H1 (cell line): ENCODE measurements at regions not wholly inside any gene's neighbourhood (a gene's known extent, or its start where the extent isn't known, plus 50 kb on each side); places are given as distances from the start of the nearest gene placed in this dataset.

Source experiments
- CTCF ChIA-PET: fragments of 300-600 bp; sonication (Branson Sonifier 250); formaldehyde crosslinking; loops from one replicate; lab custom pipeline; 2021; ENCODE audit not compliant: partially characterized antibody; lab: Charles Lee
- POLR2A ChIA-PET: fragments of 300-600 bp; sonication (Branson Sonifier 250); formaldehyde crosslinking; loops from one replicate; lab custom pipeline; 2021; ENCODE audit warnings: inconsistent platforms; ENCODE audit not compliant: partially characterized antibody; lab: Charles Lee
- DNase-seq, 2 experiments: peaks; one replicate each; pipeline versions ENCODE4 v3.0.0 to v3.0.0-alpha.2; 2010 to 2022; ENCODE audit warnings: low spot score in 2 of 2, low read depth in 1 of 2, mixed read lengths in 1 of 2
- FAIRE-seq: peaks from 2 replicates; lab custom pipeline; 2011; peaks lifted over from hg19 to GRCh38; lab: Jason Lieb, UNC
- H2AFZ ChIP-seq: 2 replicates; pipeline ENCODE4 v1.8.1; 2012; ENCODE audit warnings: low read length, inconsistent platforms
- H2AK5ac ChIP-seq: 2 replicates; pipeline ENCODE4 v1.6.1; 2013; ENCODE audit warnings: low read depth, low read length
- H2BK120ac ChIP-seq: replicated peaks from 2 replicates; pipeline ENCODE3; 2013; ENCODE audit warnings: low read depth, low read length, inconsistent platforms
- H2BK12ac ChIP-seq: 2 replicates; pipeline ENCODE4 v1.6.1; 2013; ENCODE audit warnings: low read depth, low read length
- H2BK15ac ChIP-seq: 2 replicates; pipeline ENCODE4 v1.6.1; 2013; ENCODE audit warnings: low read length
- H2BK20ac ChIP-seq: 2 replicates; pipeline ENCODE4 v1.6.1; 2013; ENCODE audit warnings: low read length
- H2BK5ac ChIP-seq: 2 replicates; pipeline ENCODE4 v1.6.1; 2013; ENCODE audit warnings: low read depth, low read length
- H3K14ac ChIP-seq: 2 replicates; pipeline ENCODE4 v1.6.1; 2013; ENCODE audit warnings: inconsistent platforms; ENCODE audit not compliant: insufficient read length
- H3K18ac ChIP-seq: 2 replicates; pipeline ENCODE4 v1.6.1; 2013; ENCODE audit warnings: low read length; ENCODE audit errors: extremely low read depth
- H3K23ac ChIP-seq: 2 replicates; pipeline ENCODE4 v1.6.1; 2013; ENCODE audit warnings: inconsistent platforms; ENCODE audit not compliant: insufficient read length
- H3K23me2 ChIP-seq: 2 replicates; pipeline ENCODE4 v1.6.1; 2013; ENCODE audit warnings: low read depth, low read length
- H3K27ac ChIP-seq: 2 replicates; pipeline ENCODE4 v1.6.1; 2011; ENCODE audit warnings: low read depth, low read length, inconsistent platforms
- H3K27me3 ChIP-seq, 4 experiments: replicated peaks in 1 of 4; 1 replicate in 1 of 4; 2 replicates in 3 of 4; pipeline versions ENCODE4 v1.6.1 to v1.8.1; 2011 to 2013; ENCODE audit warnings: low read length in 3 of 4, mild to moderate bottlenecking in 3 of 4, inconsistent platforms in 2 of 4, mixed read lengths in 2 of 4, moderate library complexity in 1 of 4; ENCODE audit not compliant: control insufficient read depth in 3 of 4, insufficient read depth in 3 of 4; ENCODE audit errors: extremely low read depth in 1 of 4
- H3K36me3 ChIP-seq, 4 experiments: 2 replicates each; pipeline versions ENCODE4 v1.6.1 to v1.8.1; 2011 to 2013; ENCODE audit warnings: mild to moderate bottlenecking in 4 of 4, low read length in 3 of 4, moderate library complexity in 2 of 4, control low read depth in 1 of 4, inconsistent platforms in 1 of 4; ENCODE audit not compliant: insufficient read depth in 4 of 4, control insufficient read depth in 2 of 4
- H3K4ac ChIP-seq: replicated peaks from 2 replicates; pipeline ENCODE3; 2013; ENCODE audit warnings: low read length, low read depth, mixed read lengths, inconsistent platforms; ENCODE audit not compliant: insufficient read length
- H3K4me1 ChIP-seq, 4 experiments: replicated peaks in 1 of 4; 1 replicate in 1 of 4; 2 replicates in 3 of 4; pipeline versions ENCODE4 v1.6.1 to v1.8.1; 2011 to 2013; ENCODE audit warnings: low read length in 3 of 4, inconsistent platforms in 2 of 4, mixed read lengths in 1 of 4; ENCODE audit not compliant: insufficient read depth in 4 of 4, control insufficient read depth in 3 of 4
- H3K4me2 ChIP-seq, 2 experiments: 2 replicates each; pipeline versions ENCODE4 v1.6.1 to v1.8.1; 2011 to 2013; ENCODE audit warnings: low read depth in 2 of 2, low read length in 2 of 2, control low read depth in 1 of 2, inconsistent platforms in 1 of 2, mild to moderate bottlenecking in 1 of 2; ENCODE audit not compliant: insufficient read depth in 1 of 2
- H3K4me3 ChIP-seq, 4 experiments: fragments of 200-600, 300-600 bp in 1 of 4; sonication (generic), shearing (Covaris generic), sonication (Bioruptor Twin) in 1 of 4; 2 replicates each; pipeline versions ENCODE4 v1.5.1 to v1.8.1; 2011 to 2016; ENCODE audit warnings: low read length in 4 of 4, low read depth in 3 of 4, control low read depth in 2 of 4, inconsistent platforms in 2 of 4, mild to moderate bottlenecking in 2 of 4, mixed read lengths in 1 of 4, moderate library complexity in 1 of 4; ENCODE audit not compliant: insufficient read depth in 2 of 4; ENCODE audit errors: extremely low read depth in 1 of 4
- H3K56ac ChIP-seq: replicated peaks from 2 replicates; pipeline ENCODE3; 2013; ENCODE audit warnings: low read depth, mild to moderate bottlenecking, mixed read lengths, low read length, inconsistent platforms; ENCODE audit not compliant: insufficient read length
- H3K79me1 ChIP-seq: 2 replicates; pipeline ENCODE4 v1.6.1; 2013; ENCODE audit warnings: low read depth, low read length, control low read depth
- H3K79me2 ChIP-seq, 2 experiments: 2 replicates each; pipeline versions ENCODE4 v1.6.1 to v1.8.1; 2012 to 2013; ENCODE audit warnings: low read length in 2 of 2, mild to moderate bottlenecking in 2 of 2, inconsistent platforms in 1 of 2; ENCODE audit not compliant: insufficient read depth in 2 of 2, control insufficient read depth in 1 of 2
- H3K9ac ChIP-seq, 4 experiments: replicated peaks in 1 of 4; 1 replicate in 1 of 4; 2 replicates in 3 of 4; pipeline versions ENCODE4 v1.6.1 to v1.8.1; 2011 to 2013; ENCODE audit warnings: low read depth in 3 of 4, low read length in 3 of 4, control low read depth in 2 of 4, mild to moderate bottlenecking in 2 of 4, moderate library complexity in 2 of 4, inconsistent platforms in 1 of 4; ENCODE audit errors: extremely low read depth in 1 of 4
- H3K9me3 ChIP-seq, 2 experiments: 2 replicates each; pipeline versions ENCODE4 v1.6.1 to v1.8.1; 2012 to 2013; ENCODE audit warnings: mild to moderate bottlenecking in 2 of 2, moderate library complexity in 2 of 2, control low read depth in 1 of 2, inconsistent platforms in 1 of 2, low read depth in 1 of 2, low read length in 1 of 2, mixed read lengths in 1 of 2; ENCODE audit not compliant: insufficient read depth in 2 of 2
- H4K20me1 ChIP-seq, 2 experiments: replicated peaks in 1 of 2; 2 replicates each; pipeline versions ENCODE3 to v1.8.1; 2011 to 2013; ENCODE audit warnings: inconsistent platforms in 2 of 2, low read length in 2 of 2, mild to moderate bottlenecking in 1 of 2; ENCODE audit not compliant: insufficient read depth in 2 of 2, control insufficient read depth in 1 of 2
- H4K5ac ChIP-seq: 2 replicates; pipeline ENCODE4 v1.6.1; 2013; ENCODE audit warnings: low read length, low read depth, mixed read lengths, inconsistent platforms; ENCODE audit not compliant: insufficient read length
- H4K8ac ChIP-seq: 2 replicates; pipeline ENCODE4 v1.8.0; 2013; ENCODE audit warnings: mild to moderate bottlenecking, moderate library complexity, low read length, inconsistent platforms; ENCODE audit not compliant: insufficient read depth; ENCODE audit errors: extremely low read depth
- H4K91ac ChIP-seq: replicated peaks from 2 replicates; pipeline ENCODE3; 2013; ENCODE audit warnings: low read length, mixed read lengths, inconsistent platforms; ENCODE audit not compliant: insufficient read length
- CBX5 ChIP-seq: fragments of 300-800, 300-1000 bp; sonication (generic); IDR thresholded peaks from 2 replicates; pipeline ENCODE4 v1.7.1; 2016; ENCODE audit warnings: antibody characterized with exemption, low read length, low read depth
- CEBPB ChIP-seq: IDR thresholded peaks from 2 replicates; pipeline ENCODE4 v1.6.1; 2012; ENCODE audit warnings: low read depth, low read length
- FOSL1 ChIP-seq: IDR thresholded peaks from 2 replicates; pipeline ENCODE4 v1.6.1; 2011; ENCODE audit warnings: mild to moderate bottlenecking, low read depth, low read length, moderate library complexity; ENCODE audit not compliant: insufficient read depth
- GABPA ChIP-seq: IDR thresholded peaks from 2 replicates; pipeline ENCODE4 v1.6.1; 2011; ENCODE audit warnings: mild to moderate bottlenecking, low read length, moderate library complexity, borderline replicate concordance; ENCODE audit not compliant: insufficient read depth
- JUND ChIP-seq: IDR thresholded peaks from 2 replicates; pipeline ENCODE4 v1.6.1; 2011; ENCODE audit warnings: mild to moderate bottlenecking, improper control_type of control experiment, low read length
- KDM1A ChIP-seq: fragments of 200-600, 300-600 bp; sonication (generic); IDR thresholded peaks from 2 replicates; pipeline ENCODE4 v1.7.1; 2016; ENCODE audit warnings: mild to moderate bottlenecking, low read length, borderline replicate concordance
- KDM4A ChIP-seq: IDR thresholded peaks from one replicate; pipeline ENCODE4 v1.7.1; 2012; ENCODE audit warnings: low read depth, mild to moderate bottlenecking, moderate library complexity, low read length, inconsistent platforms; ENCODE audit not compliant: severe bottlenecking
- KDM5A ChIP-seq: fragments of 200-600 bp; IDR thresholded peaks from 2 replicates; pipeline ENCODE4 v1.7.1; 2012; ENCODE audit warnings: mild to moderate bottlenecking, low read length, inconsistent platforms, mixed read lengths
- MAX ChIP-seq: IDR thresholded peaks from 2 replicates; pipeline ENCODE4 v1.6.1; 2012; ENCODE audit warnings: inconsistent platforms
- SP2 ChIP-seq: IDR thresholded peaks from 2 replicates; pipeline ENCODE4 v1.6.1; 2012; ENCODE audit warnings: mild to moderate bottlenecking, low read length, inconsistent platforms
- SRF ChIP-seq: IDR thresholded peaks from 2 replicates; pipeline ENCODE4 v1.6.1; 2011; ENCODE audit warnings: mild to moderate bottlenecking, low read depth, low read length, moderate library complexity
- SUZ12 ChIP-seq: fragments of 200-600 bp; sonication (generic); IDR thresholded peaks from 2 replicates; pipeline ENCODE4 v1.6.1; 2012; ENCODE audit warnings: mild to moderate bottlenecking, inconsistent platforms, low read length, moderate library complexity, mixed read lengths
- USF2 ChIP-seq: IDR thresholded peaks from 2 replicates; pipeline ENCODE4 v1.6.1; 2011; ENCODE audit warnings: low read length, improper control_type of control experiment
- WGBS, 2 experiments: shearing (Covaris generic) in 1 of 2; methylation state at CpG; one replicate each; pipeline versions ENCODE4 v1.1.6 to v1.1.7; 2013 to 2015; ENCODE audit warnings: low lambda C conversion rate in 2 of 2, mixed read lengths in 2 of 2, inconsistent platforms in 1 of 2, low coverage in 1 of 2, missing lambda C conversion rate in 1 of 2; ENCODE audit not compliant: insufficient replicate concordance in 2 of 2, insufficient coverage in 1 of 2, insufficient read length in 1 of 2; ENCODE audit errors: extremely low coverage in 1 of 2, missing lambda C conversion rate in 1 of 2; 5-methylcytosine and 5-hydroxymethylcytosine counted together

GRCh38 chrX:125947501-125947900 lies 218.6 kb downstream of the DCAF12L2 start (continued):
- TF ChIP-seq KDM4A: no peak

GRCh38 chrX:125952973-125953372 lies 213.1 kb downstream of the DCAF12L2 start:
- H3K27ac ChIP-seq: no peak overlapping the region
- H2BK120ac ChIP-seq: no peak overlapping the region
- no peaks in the 10 kb centered on the region for H3K36me3 ChIP-seq
- no peaks in the 10 kb centered on the region for H4K20me1 ChIP-seq
- TF ChIP-seq MAX (no peak), SRF (no peak), CBX5 (no peak), FOSL1 (no peak), JUND (no peak), SUZ12 (no peak), CEBPB (no peak), SP2 (no peak), KDM1A (no peak), KDM5A (no peak), GABPA (no peak), USF2 (no peak)
- CTCF ChIA-PET: interaction anchor here (1.2 kb wide), 1 partner anchor 12 kb away, joined by 4 read pairs; no protein-coding TSS in a partner anchor
- no peak overlapping the region for H3K9ac ChIP-seq
- no peak overlapping the region for H3K23ac ChIP-seq
- H2BK12ac ChIP-seq: no peak overlapping the region
- no peak overlapping the region for H3K4ac ChIP-seq
- no peaks in the 10 kb centered on the region for H3K9me3 ChIP-seq
- no peak overlapping the region for H3K14ac ChIP-seq
- no peaks in the 10 kb centered on the region for H3K4me1 ChIP-seq
- H3K79me1 ChIP-seq: no peaks in the 10 kb centered on the region
- H3K79me2 ChIP-seq: no peaks in the 10 kb centered on the region
- H4K5ac ChIP-seq: no peak overlapping the region
- H3K27me3 ChIP-seq: no peaks in the 10 kb centered on the region
- no peak overlapping the region for H4K8ac ChIP-seq
- no peak overlapping the region for H2BK20ac ChIP-seq
- H3K4me2 ChIP-seq: no peak overlapping the region
- POLR2A ChIA-PET: no interaction called here
- FAIRE-seq: no peak
- H4K91ac ChIP-seq: no peak overlapping the region
- H3K56ac ChIP-seq: no peak overlapping the region
- H2BK5ac ChIP-seq: no peak overlapping the region
- H3K4me3 ChIP-seq: no peak overlapping the region
- H2AFZ ChIP-seq: no peak overlapping the region
- no peak overlapping the region for H2BK15ac ChIP-seq
- 82% methylated on average over 1 of the region's 1 CpG; no CpG with 5 or more reads in 1 of the 2 experiments for WGBS, 2 experiments
- no peak overlapping the region for H2AK5ac ChIP-seq
- DNase-seq: no peak
- no peak overlapping the region for H3K18ac ChIP-seq
- H3K23me2 ChIP-seq: no peaks in the 10 kb centered on the region
